Psoas muscle (tissue), 7 donors: ENCODE measurements at regions not wholly inside any gene's neighbourhood (a gene's known extent, or its start where the extent isn't known, plus 50 kb on each side); places are given as distances from the start of the nearest gene placed in this dataset.
A peak's percentile ranks its signal among the peaks of the same experiment; 100 is the strongest.

Source experiments
- ATAC-seq, 4 donors: fragments of 200-7000 bp; cut with Tn5 transposase; one replicate each; pipeline ENCODE4 v1.9.1; 2020; ENCODE audit warnings: moderate library complexity in 3 of 4, mild to moderate bottlenecking in 2 of 4
- DNase-seq, 2 donors: peaks; one replicate each; pipeline ENCODE4 v3.0.0-alpha.2; 2020
- H3K27ac ChIP-seq: fragments of 200-600 bp; one replicate; pipeline ENCODE4 v1.8.0; 2022
- H3K27me3 ChIP-seq, 3 donors: fragments of 200-600 bp in 1 of 3; one replicate each; pipeline versions ENCODE4 v1.6.1 to v1.8.0; 2013 to 2022; ENCODE audit warnings: low read length in 2 of 3, mild to moderate bottlenecking in 2 of 3, moderate library complexity in 1 of 3; ENCODE audit not compliant: insufficient read depth in 3 of 3
- H3K36me3 ChIP-seq, 2 donors: fragments of 200-600 bp in 1 of 2; one replicate each; pipeline versions ENCODE4 v1.6.1 to v1.8.0; 2013 to 2022; ENCODE audit warnings: low read depth in 1 of 2, mild to moderate bottlenecking in 1 of 2, moderate library complexity in 1 of 2; ENCODE audit not compliant: insufficient read depth in 1 of 2
- H3K4me1 ChIP-seq: fragments of 200-600 bp; one replicate; pipeline ENCODE4 v1.8.0; 2022
- H3K4me3 ChIP-seq: fragments of 200-600 bp; one replicate; pipeline ENCODE4 v1.8.0; 2022; ENCODE audit warnings: mild to moderate bottlenecking
- H3K9me3 ChIP-seq: fragments of 200-600 bp; one replicate; pipeline ENCODE4 v1.8.0; 2022
- whole genome bisulfite sequencing, 3 donors: extraction: QIAGEN DNeasy Blood & Tissue Kit; methylation state at CpG; one replicate each; pipeline versions ENCODE4 v1.1.6 to v1.1.7; 2013; 5-methylcytosine and 5-hydroxymethylcytosine counted together
- intact Hi-C, 2 donors: fragments of 100-400 bp; cut with DNase I; formaldehyde crosslinking; loops; one replicate each; pipeline versions ENCODE4 v1.11.0 to v1.14.2; 2022
- TF ChIP-seq, protein P1 (sequence below): fragments of 200-600 bp; IDR thresholded peaks from one replicate; pipeline ENCODE4 v1.8.0; 2022; ENCODE audit warnings: antibody characterized with exemption
- donor health status: healthy with polysubstance abuse.
- donor health status: DM: no; HTN: no; CAD: no; lungs with moderate emphysema.
- donor health status: Bipolar disorder and iron deficiency.
- donor health status: healthy.
- donor health status: DM: yes; HTN: yes; CAD: no.
- donor health status: DM: no; HTN: no; CAD: no.
- donor health status: DM: yes; HTN: yes; CAD: no.

DNA sequence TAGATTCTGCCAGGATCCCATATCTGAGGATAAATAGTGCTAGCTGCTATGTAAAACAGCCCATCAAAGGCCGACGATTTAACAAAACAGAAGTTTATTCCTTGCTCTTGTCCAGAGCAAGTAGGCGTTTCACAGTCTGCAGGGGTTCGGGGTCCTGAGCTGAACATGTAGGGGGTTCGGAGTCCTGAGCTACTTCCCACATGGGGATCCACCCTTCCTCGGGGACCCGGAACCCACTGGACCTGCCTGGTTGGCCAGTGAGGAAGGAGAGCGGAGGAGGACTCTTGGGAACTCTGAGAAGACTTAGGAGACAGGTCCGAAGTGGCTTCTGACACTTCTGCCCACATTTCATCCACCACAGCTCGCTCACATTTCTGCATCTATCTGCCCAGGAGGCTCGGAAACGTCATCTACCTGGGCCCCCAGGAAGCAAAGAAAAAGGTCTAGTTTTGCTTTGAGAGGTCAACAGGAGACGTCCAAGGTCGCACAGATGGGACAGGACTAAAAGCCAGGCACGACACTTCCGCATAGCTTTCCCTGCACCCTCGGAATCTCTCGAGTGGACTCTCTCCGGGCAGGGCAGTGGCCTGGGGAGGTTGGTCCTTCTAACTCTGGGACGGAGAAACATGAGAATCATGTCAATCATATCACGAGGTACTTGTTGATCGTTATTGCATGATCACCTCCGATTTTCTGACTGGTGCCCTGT lies 86.4 kb downstream of the MICALL2 start:
- intact Hi-C loops = no loop called here
- no peak for ATAC-seq
- DNase-seq = peak in 1 of 2 donors; percentile 7
- H3K27ac ChIP-seq = no peak overlapping the region
- TF ChIP-seq, protein P1, sequence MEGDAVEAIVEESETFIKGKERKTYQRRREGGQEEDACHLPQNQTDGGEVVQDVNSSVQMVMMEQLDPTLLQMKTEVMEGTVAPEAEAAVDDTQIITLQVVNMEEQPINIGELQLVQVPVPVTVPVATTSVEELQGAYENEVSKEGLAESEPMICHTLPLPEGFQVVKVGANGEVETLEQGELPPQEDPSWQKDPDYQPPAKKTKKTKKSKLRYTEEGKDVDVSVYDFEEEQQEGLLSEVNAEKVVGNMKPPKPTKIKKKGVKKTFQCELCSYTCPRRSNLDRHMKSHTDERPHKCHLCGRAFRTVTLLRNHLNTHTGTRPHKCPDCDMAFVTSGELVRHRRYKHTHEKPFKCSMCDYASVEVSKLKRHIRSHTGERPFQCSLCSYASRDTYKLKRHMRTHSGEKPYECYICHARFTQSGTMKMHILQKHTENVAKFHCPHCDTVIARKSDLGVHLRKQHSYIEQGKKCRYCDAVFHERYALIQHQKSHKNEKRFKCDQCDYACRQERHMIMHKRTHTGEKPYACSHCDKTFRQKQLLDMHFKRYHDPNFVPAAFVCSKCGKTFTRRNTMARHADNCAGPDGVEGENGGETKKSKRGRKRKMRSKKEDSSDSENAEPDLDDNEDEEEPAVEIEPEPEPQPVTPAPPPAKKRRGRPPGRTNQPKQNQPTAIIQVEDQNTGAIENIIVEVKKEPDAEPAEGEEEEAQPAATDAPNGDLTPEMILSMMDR = no peak
- H3K36me3 ChIP-seq = no peaks in the 10 kb centered on the region
- peaks cover 0 to 87% (median 32%) of the 10 kb centered on the region in 3 donors for H3K27me3 ChIP-seq
- H3K4me3 ChIP-seq = no peak overlapping the region
- no peaks in the 10 kb centered on the region for H3K4me1 ChIP-seq
- no peaks in the 10 kb centered on the region for H3K9me3 ChIP-seq
- 58 to 64% (median 61%) methylated on average over 23 of the region's 23 CpGs for WGBS, 3 donors

DNA sequence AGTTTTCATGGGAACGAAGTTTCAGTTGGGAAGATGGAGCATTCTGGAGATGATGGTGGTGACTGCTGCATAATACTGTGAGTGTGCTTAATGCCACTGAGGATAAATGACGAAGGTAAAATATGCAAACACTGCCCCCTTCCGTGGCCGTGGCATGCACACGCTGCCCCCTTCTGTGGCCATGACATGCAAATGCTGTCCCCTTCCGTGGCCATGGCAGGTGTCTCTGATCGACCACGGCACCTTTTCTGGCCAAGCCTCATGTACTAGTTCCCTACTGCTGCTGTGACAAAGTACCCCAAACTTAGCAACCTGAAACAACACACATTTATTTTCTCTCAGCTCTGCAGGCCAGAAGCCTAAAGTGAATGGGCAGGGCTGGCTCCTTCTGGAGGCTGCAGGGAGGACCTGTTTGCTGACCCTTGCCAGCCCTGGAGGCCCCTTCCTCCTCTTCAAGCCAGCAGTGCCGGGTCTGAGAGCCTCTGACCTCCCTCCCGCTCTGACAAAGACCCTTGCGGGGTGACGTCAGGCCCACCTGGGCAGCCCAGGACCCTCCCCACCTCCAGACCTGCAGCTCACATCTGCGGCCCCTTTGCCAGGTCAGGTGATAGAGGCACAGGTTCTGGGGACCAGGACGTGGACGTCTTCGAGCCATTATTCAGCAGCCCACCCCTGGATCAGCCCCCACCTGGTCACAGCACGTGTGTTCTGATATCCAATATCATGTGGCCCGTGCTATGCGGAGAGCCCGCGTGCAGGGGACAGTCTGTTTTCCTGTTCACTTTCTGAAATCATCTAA lies 82.0 kb downstream of the MICALL2 start:
- no peaks in the 10 kb centered on the region for H3K36me3 ChIP-seq
- no peak overlapping the region for H3K27ac ChIP-seq
- 50 to 52% (median 52%) methylated on average over 21 of the region's 21 CpGs for WGBS, 3 donors
- TF ChIP-seq, protein P1 = no peak
- DNase-seq (no peak), ATAC-seq (no peak)
- H3K27me3 ChIP-seq = peaks cover 0 to 83% (median 18%) of the 10 kb centered on the region in 3 donors
- H3K9me3 ChIP-seq = no peaks in the 10 kb centered on the region
- no peak overlapping the region for H3K4me3 ChIP-seq
- no peaks in the 10 kb centered on the region for H3K4me1 ChIP-seq
- intact Hi-C loops = no loop called here

DNA sequence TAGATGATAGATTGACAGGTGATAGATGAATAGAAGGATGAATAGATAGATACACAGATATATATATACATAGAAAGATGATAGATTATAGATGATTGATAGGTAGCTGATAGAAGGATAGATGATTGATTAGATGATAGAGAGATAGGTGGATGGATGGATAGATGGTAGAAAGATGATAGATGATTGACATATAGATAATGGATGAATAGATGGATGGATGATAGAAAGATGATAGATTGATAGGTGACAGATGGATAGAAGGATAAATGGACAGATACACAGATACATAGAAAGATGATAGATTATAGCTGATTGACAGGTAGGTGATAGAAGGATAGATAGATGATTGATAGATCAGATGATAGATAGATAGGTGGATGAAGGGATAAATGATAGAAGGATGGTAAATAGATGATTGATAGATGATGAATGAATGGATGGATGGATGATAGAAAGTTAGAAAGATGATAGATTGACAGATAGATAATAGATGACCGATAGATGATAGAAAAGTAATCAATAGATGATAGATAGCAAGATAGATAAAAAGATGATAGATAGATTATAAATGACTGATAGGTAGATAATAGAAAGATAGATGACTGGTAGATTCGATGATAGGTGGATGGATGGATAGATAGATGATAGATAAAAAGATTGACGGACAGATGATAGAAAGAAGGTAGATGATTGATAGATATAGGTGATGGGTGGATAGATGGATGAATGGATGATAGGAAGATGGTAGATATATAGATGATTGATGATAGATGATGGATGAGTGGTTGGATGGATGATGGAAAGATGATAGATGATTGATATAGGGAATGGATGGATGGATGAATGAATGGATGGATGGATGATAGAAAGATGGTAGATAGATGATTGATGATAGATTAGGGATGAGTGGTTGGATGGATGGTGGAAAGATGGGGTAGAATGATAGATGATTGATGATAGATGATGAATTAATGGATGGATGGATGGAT lies 80.4 kb downstream of the MICALL2 start:
- Histone ChIP-seq H3K27me3 (peaks cover 0 to 89% (median 27%) of the 10 kb centered on the region in 3 donors), H3K4me1 (no peaks in the 10 kb centered on the region), H3K4me3 (no peak overlapping the region), H3K9me3 (no peaks in the 10 kb centered on the region), H3K36me3 (no peaks in the 10 kb centered on the region), H3K27ac (no peak overlapping the region)
- intact Hi-C loops = no loop called here
- DNase-seq (no peak), ATAC-seq (no peak)
- TF ChIP-seq, protein P1 = no peak
- 91 to 93% (median 93%) methylated on average over 3 of the region's 3 CpGs for WGBS, 3 donors

GRCh38 chr7:1380231-1380815 lies 78.9 kb downstream of the MICALL2 start:
- 66 to 75% (median 71%) methylated on average over 15 of the region's 15 CpGs for WGBS, 3 donors
- Histone ChIP-seq H3K4me3 (no peak overlapping the region), H3K9me3 (no peaks in the 10 kb centered on the region), H3K27ac (no peak overlapping the region), H3K4me1 (no peaks in the 10 kb centered on the region), H3K36me3 (no peaks in the 10 kb centered on the region), H3K27me3 (peaks cover 3 to 92% (median 31%) of the 10 kb centered on the region in 3 donors)
- TF ChIP-seq, protein P1 = no peak
- no peak for ATAC-seq
- no peak for DNase-seq
- intact Hi-C loops = no loop called here
